ENCODE measurements at regions not wholly inside any gene's neighbourhood (a gene's known extent, or its start where the extent isn't known, plus 50 kb on each side); places are given as distances from the start of the nearest gene placed in this dataset.
"Not testable (repeated sequence)": the region's sequence is repeated elsewhere in the genome, so short reads cannot be mapped to it uniquely, and the experiment has no call there.

- DNase-seq, result no peak
- H3K27me3 Mint-ChIP-seq (ENCODE audit: low read depth), result peaks cover 24% of the 10 kb centered on the region
- H3K9me3 Mint-ChIP-seq, result peaks cover 8% of the 10 kb centered on the region
- H3K4me3 Mint-ChIP-seq, result no peak overlapping the region
- no peaks in the 10 kb centered on the region for H3K36me3 Mint-ChIP-seq (ENCODE audit: insufficient read depth)
- no peaks in the 10 kb centered on the region for H3K4me1 Mint-ChIP-seq (ENCODE audit: low read depth)
- ATAC-seq, result no peak
Measured at GRCh38 chr1:30242168-30242567, 481.2 kb downstream of the MATN1 start.

GRCh38 chr1:30241681-30242080 is 481.7 kb downstream of the MATN1 start:
- no peak for ATAC-seq
- peaks cover 8% of the 10 kb centered on the region for H3K9me3 Mint-ChIP-seq
- no peaks in the 10 kb centered on the region for H3K36me3 Mint-ChIP-seq (ENCODE audit: insufficient read depth)
- no peak overlapping the region for H3K4me3 Mint-ChIP-seq
- H3K27me3 Mint-ChIP-seq (ENCODE audit: low read depth), result peaks cover 24% of the 10 kb centered on the region
- no peak for DNase-seq
- H3K4me1 Mint-ChIP-seq (ENCODE audit: low read depth), result no peaks in the 10 kb centered on the region

DNA sequence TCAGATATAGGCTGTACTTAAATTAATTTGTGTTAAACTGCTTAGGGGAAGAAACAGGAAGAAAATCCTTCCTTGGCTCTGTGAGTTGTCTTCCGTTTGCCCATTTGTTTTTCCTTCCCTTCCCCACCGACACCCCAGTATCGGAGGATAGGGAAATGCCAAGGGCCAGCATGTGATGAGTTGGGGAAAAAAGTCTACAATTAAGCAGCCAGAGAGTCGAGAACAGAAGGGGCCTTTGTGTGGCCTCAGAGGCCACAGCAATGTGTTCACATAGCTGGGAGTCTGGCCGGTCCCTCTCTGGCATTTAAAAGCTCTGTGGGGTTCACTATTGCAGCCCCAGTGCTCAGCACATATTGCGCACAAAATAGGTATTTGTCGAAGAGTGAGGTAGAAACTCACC is 489.3 kb downstream of the MATN1 start:
- DNase-seq, result no peak
- peaks cover 10% of the 10 kb centered on the region for H3K27me3 Mint-ChIP-seq (ENCODE audit: low read depth)
- no peaks in the 10 kb centered on the region for H3K4me1 Mint-ChIP-seq (ENCODE audit: low read depth)
- peaks cover 8% of the 10 kb centered on the region for H3K9me3 Mint-ChIP-seq
- H3K36me3 Mint-ChIP-seq (ENCODE audit: insufficient read depth), result no peaks in the 10 kb centered on the region
- H3K4me3 Mint-ChIP-seq, result no peak overlapping the region
- no peak for ATAC-seq

GRCh38 chr1:30232288-30232899 is 491.0 kb downstream of the MATN1 start:
- Mint-ChIP-seq H3K27me3 (ENCODE audit: low read depth) (peaks cover 5% of the 10 kb centered on the region), H3K4me3 (no peak overlapping the region), H3K4me1 (ENCODE audit: low read depth) (no peaks in the 10 kb centered on the region), H3K36me3 (ENCODE audit: insufficient read depth) (no peaks in the 10 kb centered on the region), H3K9me3 (no peaks in the 10 kb centered on the region)
- ATAC-seq, result no peak
- no peak for DNase-seq

- Mint-ChIP-seq H3K36me3 (ENCODE audit: insufficient read depth) (no peaks in the 10 kb centered on the region), H3K9me3 (no peaks in the 10 kb centered on the region), H3K4me3 (no peak overlapping the region), H3K27me3 (ENCODE audit: low read depth) (peaks cover 5% of the 10 kb centered on the region), H3K4me1 (ENCODE audit: low read depth) (no peaks in the 10 kb centered on the region)
- DNase-seq, result no peak
- ATAC-seq, result no peak
Measured at GRCh38 chr1:30229960-30230359, 493.4 kb downstream of the MATN1 start.

DNA sequence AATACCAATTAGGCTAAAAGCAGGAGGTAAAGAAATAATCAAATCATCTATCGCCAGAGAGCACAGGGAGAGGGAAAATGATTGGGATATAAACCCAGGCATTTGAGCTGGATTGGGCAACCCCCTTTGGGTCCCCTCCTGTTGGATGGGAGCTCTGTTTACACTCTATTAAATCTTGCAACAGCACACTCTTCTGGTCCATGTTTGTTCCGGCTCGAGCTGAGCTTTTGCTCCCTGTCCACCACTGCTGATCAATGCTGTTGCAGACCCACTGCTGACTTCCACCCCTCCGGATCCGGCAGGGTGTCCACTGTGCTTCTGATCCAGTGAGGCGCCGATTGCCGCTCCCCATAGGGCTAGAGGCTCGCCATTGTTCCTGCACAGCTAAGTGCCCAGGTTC is 493.8 kb downstream of the MATN1 start:
- Mint-ChIP-seq H3K4me3 (no peak overlapping the region), H3K36me3 (ENCODE audit: insufficient read depth) (no peaks in the 10 kb centered on the region), H3K27me3 (ENCODE audit: low read depth) (peaks cover 5% of the 10 kb centered on the region), H3K4me1 (ENCODE audit: low read depth) (no peaks in the 10 kb centered on the region), H3K9me3 (no peaks in the 10 kb centered on the region)
- ATAC-seq (no peak), DNase-seq (no peak)

GRCh38 chr1:30226648-30227047 is 496.7 kb downstream of the MATN1 start:
- no peaks in the 10 kb centered on the region for H3K9me3 Mint-ChIP-seq
- no peaks in the 10 kb centered on the region for H3K36me3 Mint-ChIP-seq (ENCODE audit: insufficient read depth)
- H3K27me3 Mint-ChIP-seq (ENCODE audit: low read depth), result peaks cover 5% of the 10 kb centered on the region
- ATAC-seq (no peak), DNase-seq (no peak)
- H3K4me1 Mint-ChIP-seq (ENCODE audit: low read depth), result no peaks in the 10 kb centered on the region
- H3K4me3 Mint-ChIP-seq, result no peak overlapping the region

GRCh38 chr1:30225357-30225756 is 498.0 kb downstream of the MATN1 start:
- Mint-ChIP-seq H3K9me3 (no peaks in the 10 kb centered on the region), H3K4me1 (ENCODE audit: low read depth) (no peaks in the 10 kb centered on the region), H3K27me3 (ENCODE audit: low read depth) (peaks cover 2% of the 10 kb centered on the region), H3K4me3 (no peak overlapping the region), H3K36me3 (ENCODE audit: insufficient read depth) (no peaks in the 10 kb centered on the region)
- no peak for DNase-seq
- no peak for ATAC-seq

DNA sequence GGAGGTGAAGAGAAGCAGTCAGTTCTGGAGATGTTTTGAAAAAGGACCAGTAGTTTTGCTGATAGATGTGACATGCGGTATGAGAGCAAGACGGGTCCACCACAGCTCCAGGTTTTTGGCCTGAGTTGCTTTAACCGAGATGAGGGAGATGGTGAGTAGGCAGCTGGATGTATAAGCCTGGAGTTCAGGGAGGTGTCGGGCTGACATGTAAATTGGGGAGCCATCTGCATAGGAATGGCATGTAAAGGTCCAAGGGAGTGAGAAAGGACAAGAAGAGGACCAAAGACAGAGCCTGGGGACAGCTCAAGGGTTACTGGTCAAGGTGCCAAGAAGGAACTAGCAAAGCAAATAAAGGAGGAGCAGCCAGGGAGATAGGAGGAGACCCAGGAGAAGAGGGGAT is 503.7 kb downstream of the MATN1 start:
- DNase-seq (no peak), ATAC-seq (no peak)
- Mint-ChIP-seq H3K27me3 (ENCODE audit: low read depth) (peaks cover 7% of the 10 kb centered on the region), H3K36me3 (ENCODE audit: insufficient read depth) (no peaks in the 10 kb centered on the region), H3K9me3 (no peaks in the 10 kb centered on the region), H3K4me1 (ENCODE audit: low read depth) (no peaks in the 10 kb centered on the region), H3K4me3 (no peak overlapping the region)

DNA sequence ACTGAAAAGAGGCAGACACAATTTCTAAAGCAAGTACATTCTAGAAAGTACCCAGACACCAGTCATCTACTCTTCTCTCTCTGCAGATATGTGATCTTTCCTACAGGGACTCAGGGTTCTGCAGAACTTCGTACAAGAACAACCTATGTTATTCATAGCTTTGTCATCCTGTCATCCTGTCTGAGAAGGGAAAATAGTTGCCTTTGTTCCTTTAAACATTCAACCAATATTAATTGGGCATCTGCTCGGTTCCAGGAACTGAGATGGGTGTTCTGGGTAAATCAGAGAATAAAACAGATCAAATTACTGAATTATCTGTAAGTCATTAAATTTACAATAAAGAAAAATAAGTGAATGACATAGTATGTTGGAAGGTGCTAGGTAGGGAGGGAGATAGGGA is 504.9 kb downstream of the MATN1 start:
- ATAC-seq (no peak), DNase-seq (no peak)
- Mint-ChIP-seq H3K36me3 (ENCODE audit: insufficient read depth) (no peaks in the 10 kb centered on the region), H3K27me3 (ENCODE audit: low read depth) (peaks cover 13% of the 10 kb centered on the region), H3K4me3 (no peak overlapping the region), H3K9me3 (no peaks in the 10 kb centered on the region), H3K4me1 (ENCODE audit: low read depth) (no peaks in the 10 kb centered on the region)

DNA sequence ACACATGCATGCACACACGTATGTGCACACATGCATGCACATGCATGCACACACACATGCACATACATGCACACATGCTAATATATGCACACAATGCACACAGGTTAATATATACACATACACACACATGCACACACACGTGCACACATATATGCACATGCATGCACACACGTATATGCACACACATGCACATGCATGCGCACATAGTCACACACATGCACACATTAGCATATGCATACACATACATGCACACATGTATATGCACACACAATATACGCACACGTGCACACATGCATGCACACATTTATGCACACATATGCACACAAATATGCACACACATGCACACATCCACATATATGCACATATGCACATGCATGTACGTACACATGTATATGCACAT is 506.8 kb downstream of the MATN1 start:
- no peaks in the 10 kb centered on the region for H3K4me1 Mint-ChIP-seq (ENCODE audit: low read depth)
- H3K27me3 Mint-ChIP-seq (ENCODE audit: low read depth), result peaks cover 13% of the 10 kb centered on the region
- DNase-seq (no peak), ATAC-seq (no peak)
- no peak overlapping the region for H3K4me3 Mint-ChIP-seq
- no peaks in the 10 kb centered on the region for H3K9me3 Mint-ChIP-seq
- no peaks in the 10 kb centered on the region for H3K36me3 Mint-ChIP-seq (ENCODE audit: insufficient read depth)

GRCh38 chr1:30213936-30214335 is 509.4 kb downstream of the MATN1 start:
- Mint-ChIP-seq H3K27me3 (ENCODE audit: low read depth) (peaks cover 18% of the 10 kb centered on the region), H3K4me3 (no peak overlapping the region), H3K9me3 (no peaks in the 10 kb centered on the region), H3K4me1 (ENCODE audit: low read depth) (no peaks in the 10 kb centered on the region), H3K36me3 (ENCODE audit: insufficient read depth) (no peaks in the 10 kb centered on the region)
- no peak for ATAC-seq
- DNase-seq, result no peak

GRCh38 chr1:30207962-30208361 is 515.4 kb downstream of the MATN1 start:
- not testable (repeated sequence) for DNase-seq; H3K27me3 Mint-ChIP-seq (ENCODE audit: low read depth); H3K9me3 Mint-ChIP-seq; H3K36me3 Mint-ChIP-seq (ENCODE audit: insufficient read depth); H3K4me1 Mint-ChIP-seq (ENCODE audit: low read depth); H3K4me3 Mint-ChIP-seq; ATAC-seq

DNA sequence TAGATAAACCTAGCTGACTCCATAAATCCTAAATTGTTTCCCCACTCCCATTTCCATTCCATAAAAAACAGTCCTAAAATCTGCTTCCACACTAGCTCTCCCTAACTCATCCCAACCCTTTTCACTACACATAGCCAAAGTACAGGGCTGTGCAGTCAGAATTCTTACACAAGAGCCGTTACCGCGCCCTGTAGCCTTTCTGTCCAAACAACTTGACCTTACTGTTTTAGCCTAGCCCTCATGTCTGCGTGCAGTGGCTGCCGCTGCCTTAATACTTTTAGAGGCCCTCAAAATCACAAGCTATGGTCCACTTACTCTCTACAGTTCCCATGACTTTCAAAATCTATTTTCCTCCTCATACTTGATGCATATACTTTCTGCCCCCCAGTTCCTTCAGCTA is 516.8 kb downstream of the MATN1 start:
- H3K4me1 Mint-ChIP-seq (ENCODE audit: low read depth); ATAC-seq; H3K9me3 Mint-ChIP-seq; H3K4me3 Mint-ChIP-seq; H3K27me3 Mint-ChIP-seq (ENCODE audit: low read depth); H3K36me3 Mint-ChIP-seq (ENCODE audit: insufficient read depth); DNase-seq: not testable (repeated sequence)

DNA sequence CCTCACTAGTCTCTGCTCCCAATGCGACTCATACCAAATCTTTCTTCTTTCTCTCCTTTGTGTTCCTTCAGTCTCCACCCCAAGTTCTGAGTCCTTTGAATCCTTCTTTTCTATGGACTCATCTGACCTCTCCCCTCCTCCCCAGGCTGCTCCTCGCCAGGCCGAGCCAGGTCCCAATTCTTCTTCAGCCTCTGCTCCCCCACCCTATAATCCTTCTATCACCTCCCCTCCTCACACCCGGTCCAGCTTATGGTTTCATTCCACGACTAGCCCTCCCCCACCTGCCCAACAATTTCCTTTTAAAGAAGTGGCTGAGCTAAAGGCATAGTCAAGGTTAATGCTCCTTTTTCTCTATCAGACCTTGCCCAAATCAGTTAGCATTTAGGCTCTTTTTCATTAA is 518.5 kb downstream of the MATN1 start:
- not testable (repeated sequence) for H3K9me3 Mint-ChIP-seq; H3K36me3 Mint-ChIP-seq (ENCODE audit: insufficient read depth); DNase-seq; H3K27me3 Mint-ChIP-seq (ENCODE audit: low read depth); ATAC-seq; H3K4me1 Mint-ChIP-seq (ENCODE audit: low read depth); H3K4me3 Mint-ChIP-seq

DNA sequence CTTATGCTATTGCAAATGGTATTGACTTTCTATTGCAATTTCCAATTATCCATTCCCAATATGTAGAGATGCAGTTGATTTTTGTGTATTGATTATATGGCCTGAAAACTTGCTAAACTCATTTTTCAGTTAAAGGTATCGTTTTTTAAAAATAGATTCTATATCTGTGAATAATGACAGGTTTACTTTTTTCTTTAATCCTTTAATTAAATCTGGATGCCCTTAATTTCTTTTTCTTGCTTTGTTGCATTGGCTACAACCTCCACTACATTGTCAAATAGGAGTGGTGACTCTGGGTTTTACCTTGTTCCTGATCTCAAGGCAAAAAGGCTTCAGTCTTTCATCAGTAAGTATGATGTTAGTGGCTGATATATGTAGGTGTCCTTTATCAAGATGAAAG is 522.4 kb downstream of the MATN1 start:
- Mint-ChIP-seq H3K36me3 (ENCODE audit: insufficient read depth) (no peaks in the 10 kb centered on the region), H3K27me3 (ENCODE audit: low read depth) (peaks cover 7% of the 10 kb centered on the region), H3K4me3 (no peak overlapping the region), H3K9me3 (no peaks in the 10 kb centered on the region), H3K4me1 (ENCODE audit: low read depth) (peaks cover 8% of the 10 kb centered on the region)
- no peak for ATAC-seq
- no peak for DNase-seq

Measured in activated T-cell treated with anti-CD3 and anti-CD28 coated beads, Interleukin-2, amount 50 U/mL, for 4 hours (primary cell).